Upper lobe of left lung (tissue), 4 donors: ENCODE measurements at regions not wholly inside any gene's neighbourhood (a gene's known extent, or its start where the extent isn't known, plus 50 kb on each side); places are given as distances from the start of the nearest gene placed in this dataset.

ENCODE experiments used
- EP300 ChIP-seq, 4 donors: sonication (generic); formaldehyde crosslinking; IDR thresholded peaks; one replicate each; pipeline ENCODE4 v1.5.1; 2017; ENCODE audit warnings: antibody characterized with exemption in 4 of 4, control low read depth in 2 of 4
- POLR2A ChIP-seq, 4 donors: fragments of 450-650 bp; IDR thresholded peaks; one replicate each; pipeline ENCODE4 v1.5.1; 2016 to 2017; ENCODE audit warnings: antibody characterized with exemption in 4 of 4, mild to moderate bottlenecking in 2 of 4
- POLR2AphosphoS5 ChIP-seq, 2 donors: sonication (generic); formaldehyde crosslinking; IDR thresholded peaks; one replicate each; pipeline ENCODE4 v1.5.1; 2017; ENCODE audit warnings: antibody characterized with exemption in 2 of 2
- TF ChIP-seq, protein P1 (sequence below), 6 experiments: fragments of 450-650 bp in 4 of 6; fragments of 200-600 bp in 2 of 6; sonication (generic) in 2 of 6; IDR thresholded peaks; one replicate each; pipeline ENCODE4 v1.5.1; 2016 to 2019; ENCODE audit warnings: antibody characterized with exemption in 6 of 6

DNA sequence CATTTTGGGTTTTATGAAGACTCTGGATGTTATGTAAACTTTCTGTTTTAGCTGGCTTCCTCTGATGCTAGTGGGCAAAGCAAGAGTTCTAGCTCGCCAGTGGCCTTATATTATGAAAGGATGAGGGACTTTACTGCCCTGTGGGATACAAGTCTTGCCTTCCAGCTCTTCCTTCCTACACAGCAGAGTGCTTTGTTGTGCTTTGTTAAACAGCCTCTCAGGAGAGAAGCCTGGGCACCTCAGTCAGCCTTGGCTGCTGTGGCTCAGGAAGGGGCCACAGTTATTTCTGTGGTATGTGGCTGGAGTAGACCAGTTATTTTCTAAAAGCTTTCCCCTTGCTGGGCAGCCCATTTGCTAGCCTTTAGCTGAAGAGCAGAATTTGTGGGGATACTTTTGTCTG, 69.5 kb upstream of the SUCLG2 start:
- TF ChIP-seq, protein P1, sequence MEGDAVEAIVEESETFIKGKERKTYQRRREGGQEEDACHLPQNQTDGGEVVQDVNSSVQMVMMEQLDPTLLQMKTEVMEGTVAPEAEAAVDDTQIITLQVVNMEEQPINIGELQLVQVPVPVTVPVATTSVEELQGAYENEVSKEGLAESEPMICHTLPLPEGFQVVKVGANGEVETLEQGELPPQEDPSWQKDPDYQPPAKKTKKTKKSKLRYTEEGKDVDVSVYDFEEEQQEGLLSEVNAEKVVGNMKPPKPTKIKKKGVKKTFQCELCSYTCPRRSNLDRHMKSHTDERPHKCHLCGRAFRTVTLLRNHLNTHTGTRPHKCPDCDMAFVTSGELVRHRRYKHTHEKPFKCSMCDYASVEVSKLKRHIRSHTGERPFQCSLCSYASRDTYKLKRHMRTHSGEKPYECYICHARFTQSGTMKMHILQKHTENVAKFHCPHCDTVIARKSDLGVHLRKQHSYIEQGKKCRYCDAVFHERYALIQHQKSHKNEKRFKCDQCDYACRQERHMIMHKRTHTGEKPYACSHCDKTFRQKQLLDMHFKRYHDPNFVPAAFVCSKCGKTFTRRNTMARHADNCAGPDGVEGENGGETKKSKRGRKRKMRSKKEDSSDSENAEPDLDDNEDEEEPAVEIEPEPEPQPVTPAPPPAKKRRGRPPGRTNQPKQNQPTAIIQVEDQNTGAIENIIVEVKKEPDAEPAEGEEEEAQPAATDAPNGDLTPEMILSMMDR (IDR thresholded peaks at IDR 0.05) = no peak
- TF ChIP-seq POLR2A (IDR thresholded peaks at IDR 0.05) (no peak), EP300 (IDR thresholded peaks at IDR 0.05) (no peak), POLR2AphosphoS5 (IDR thresholded peaks at IDR 0.05) (no peak)
